Loucy (cell line): ENCODE measurements at regions not wholly inside any gene's neighbourhood (a gene's known extent, or its start where the extent isn't known, plus 50 kb on each side); places are given as distances from the start of the nearest gene placed in this dataset.

Experiments used
- EZH2phosphoT487 ChIP-seq: fragments of 200-600 bp; IDR thresholded peaks from 2 replicates; pipeline ENCODE4 v1.6.1; 2018; ENCODE audit warnings: antibody characterized with exemption, mild to moderate bottlenecking, moderate library complexity, borderline replicate concordance
- TF ChIP-seq, protein P1 (sequence below): fragments of 200-600 bp; sonication (generic); conservative IDR thresholded peaks from 2 replicates; pipeline ENCODE4 v1.5.1; 2014; ENCODE audit warnings: mild to moderate bottlenecking, antibody characterized with exemption, low read length

DNA sequence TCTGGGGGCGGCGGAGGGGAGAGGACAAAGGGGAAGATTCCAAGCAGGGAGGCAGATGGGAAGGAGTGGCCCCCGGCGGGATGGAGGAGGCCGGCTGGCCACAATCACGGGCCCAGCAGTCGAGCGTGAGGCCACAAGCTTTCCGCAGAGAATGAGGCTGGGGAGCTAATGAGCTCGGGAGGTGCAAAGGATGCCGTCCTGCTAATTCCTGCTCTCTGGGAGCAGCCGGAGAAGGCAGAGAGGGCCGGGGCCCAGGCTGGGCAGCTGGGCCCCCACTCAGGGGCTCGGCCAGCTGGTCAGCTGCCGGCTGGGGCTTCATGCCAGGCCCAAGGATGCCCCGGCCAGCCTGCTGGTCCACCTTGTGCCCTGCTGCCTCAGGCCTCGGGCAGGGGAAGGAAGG lies 98.1 kb upstream of the LHX5 start:
- TF ChIP-seq, protein P1, sequence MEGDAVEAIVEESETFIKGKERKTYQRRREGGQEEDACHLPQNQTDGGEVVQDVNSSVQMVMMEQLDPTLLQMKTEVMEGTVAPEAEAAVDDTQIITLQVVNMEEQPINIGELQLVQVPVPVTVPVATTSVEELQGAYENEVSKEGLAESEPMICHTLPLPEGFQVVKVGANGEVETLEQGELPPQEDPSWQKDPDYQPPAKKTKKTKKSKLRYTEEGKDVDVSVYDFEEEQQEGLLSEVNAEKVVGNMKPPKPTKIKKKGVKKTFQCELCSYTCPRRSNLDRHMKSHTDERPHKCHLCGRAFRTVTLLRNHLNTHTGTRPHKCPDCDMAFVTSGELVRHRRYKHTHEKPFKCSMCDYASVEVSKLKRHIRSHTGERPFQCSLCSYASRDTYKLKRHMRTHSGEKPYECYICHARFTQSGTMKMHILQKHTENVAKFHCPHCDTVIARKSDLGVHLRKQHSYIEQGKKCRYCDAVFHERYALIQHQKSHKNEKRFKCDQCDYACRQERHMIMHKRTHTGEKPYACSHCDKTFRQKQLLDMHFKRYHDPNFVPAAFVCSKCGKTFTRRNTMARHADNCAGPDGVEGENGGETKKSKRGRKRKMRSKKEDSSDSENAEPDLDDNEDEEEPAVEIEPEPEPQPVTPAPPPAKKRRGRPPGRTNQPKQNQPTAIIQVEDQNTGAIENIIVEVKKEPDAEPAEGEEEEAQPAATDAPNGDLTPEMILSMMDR, result no peak
- TF ChIP-seq EZH2phosphoT487, result no peak
